ACHN (cell line): ENCODE measurements at regions not wholly inside any gene's neighbourhood (a gene's known extent, or its start where the extent isn't known, plus 50 kb on each side); places are given as distances from the start of the nearest gene placed in this dataset.
"Not testable (repeated sequence)": the region's sequence is repeated elsewhere in the genome, so short reads cannot be mapped to it uniquely, and the experiment has no call there.

Source experiments
- DNase-seq: peaks from one replicate; pipeline ENCODE4 v3.0.0-alpha.2; 2015
- in situ Hi-C: cut with HindIII; loops from 2 replicates; pipeline ENCODE4 v1.10.0; 2017; ENCODE audit warnings: low sequenced_read_pairs, low pct_ligation_motif_present, low pct_unique_long_range_greater_than_20kb

DNA sequence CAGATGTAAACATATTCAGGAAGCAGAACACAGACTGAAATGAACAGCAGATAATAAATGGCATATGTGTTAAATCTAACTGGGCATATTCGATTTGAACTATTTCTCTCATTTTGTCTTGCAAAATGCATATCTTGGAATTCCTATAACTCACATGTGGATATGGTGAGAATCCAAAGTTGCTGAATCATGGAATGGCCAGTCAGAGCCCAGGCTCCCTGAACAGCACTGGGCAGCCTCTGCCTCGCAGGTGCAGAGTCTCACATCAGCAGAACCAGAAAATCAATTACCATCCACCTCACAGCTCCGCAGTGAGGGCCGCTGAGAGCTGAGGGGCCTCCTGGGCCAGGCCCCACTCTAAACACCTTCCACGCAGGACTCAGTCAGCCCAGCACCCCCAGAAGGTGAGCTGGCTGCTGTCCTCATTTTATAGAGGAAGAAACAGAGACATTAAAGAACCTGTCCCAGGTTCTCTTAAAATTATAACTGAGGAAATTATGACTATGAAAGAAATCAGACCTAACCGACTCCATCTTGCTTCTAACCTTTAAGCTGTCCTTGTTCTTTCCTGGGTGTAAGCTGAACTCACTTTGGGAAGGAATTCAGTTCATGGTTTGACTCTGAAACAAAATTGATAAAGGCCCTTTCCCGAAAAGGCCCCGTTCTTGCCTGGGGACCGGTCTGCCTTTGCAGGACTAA, 269.1 kb upstream of the SFSWAP start:
- DNase-seq = no peak
- in situ Hi-C loops = no loop called here

- in situ Hi-C loops = no loop called here
- no peak for DNase-seq
These were observed 268.5 kb upstream of the SFSWAP start for GRCh38 chr12:131442337-131442918.

- DNase-seq = no peak
- in situ Hi-C loops = no loop called here
These were observed 267.6 kb upstream of the SFSWAP start for GRCh38 chr12:131443019-131444000.

DNA sequence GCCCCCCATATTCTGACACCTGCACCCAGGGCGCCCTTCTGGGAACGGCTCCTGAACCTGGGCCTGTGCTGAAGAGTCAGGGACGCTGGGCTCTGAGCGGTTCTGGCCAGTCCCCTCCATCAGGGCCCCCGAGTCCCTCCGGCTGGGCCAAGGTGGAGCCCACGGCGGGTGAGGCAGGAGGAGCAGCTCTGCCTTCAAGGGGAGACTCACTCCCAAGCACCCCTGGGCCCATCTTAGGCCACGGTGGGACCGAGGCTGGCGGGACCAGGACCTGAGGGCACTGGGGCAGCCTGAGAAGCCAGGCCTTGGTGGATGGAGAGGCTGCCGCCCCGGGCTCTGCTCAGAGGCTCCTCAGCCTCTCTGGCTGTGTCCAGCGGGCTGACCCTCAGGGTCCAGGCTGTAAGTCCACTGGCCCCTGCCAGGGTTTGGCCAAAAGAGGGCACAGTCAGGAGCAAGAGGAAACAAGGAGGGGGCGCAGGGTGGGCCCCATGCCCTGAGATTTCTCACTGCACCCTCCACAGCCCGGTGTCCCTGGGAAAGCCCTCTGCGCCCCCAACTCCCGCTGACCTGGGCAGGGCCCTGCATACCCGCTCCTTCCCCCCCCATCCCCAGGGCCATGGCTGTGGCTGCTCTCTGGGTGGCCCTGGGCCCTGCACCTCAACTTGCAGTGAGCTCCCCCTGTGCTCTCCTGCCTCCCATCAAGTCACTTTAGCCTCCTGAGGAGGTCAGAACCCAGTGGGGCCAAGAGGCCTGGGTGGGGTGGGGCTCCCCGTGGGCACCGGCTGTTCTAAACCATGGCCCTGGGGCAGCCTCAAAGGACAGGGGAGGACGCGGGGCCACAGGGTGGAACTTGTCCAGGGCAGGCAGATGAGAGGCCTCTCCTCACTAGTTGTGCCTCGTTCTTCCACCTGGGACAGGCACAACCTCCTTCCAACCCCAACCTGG, 266.4 kb upstream of the SFSWAP start:
- in situ Hi-C loops = no loop called here
- no peak for DNase-seq

DNA sequence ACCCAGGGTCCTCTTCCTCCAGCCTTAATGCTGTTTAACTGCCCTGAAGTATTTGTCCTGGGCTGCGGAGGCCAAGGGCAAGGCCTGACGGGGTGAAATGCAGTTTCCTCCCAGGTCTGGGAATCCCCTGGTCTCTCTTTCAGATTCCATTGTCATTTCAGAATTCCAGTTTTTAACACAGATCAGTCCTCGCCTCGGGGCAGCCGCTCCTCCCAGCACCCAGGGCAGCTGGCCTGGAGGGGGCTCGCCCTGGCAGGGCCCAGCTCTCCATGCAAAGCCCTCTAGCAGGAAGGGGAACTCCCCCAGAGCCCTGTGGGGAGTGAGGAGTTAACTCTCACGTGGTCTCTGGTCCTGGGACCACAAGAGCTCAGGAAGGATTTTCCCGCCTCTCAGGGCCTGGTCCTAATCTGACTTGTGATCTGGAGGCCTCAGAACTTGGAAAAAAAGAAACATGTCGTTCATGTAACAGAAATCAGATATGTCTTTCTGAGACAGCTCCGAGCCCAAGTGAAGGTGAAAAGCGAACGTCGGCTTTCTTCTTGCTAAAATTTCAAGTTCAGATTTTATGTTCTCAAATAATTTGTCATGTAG, 265.6 kb upstream of the SFSWAP start:
- in situ Hi-C loops = no loop called here
- no peak for DNase-seq

DNA sequence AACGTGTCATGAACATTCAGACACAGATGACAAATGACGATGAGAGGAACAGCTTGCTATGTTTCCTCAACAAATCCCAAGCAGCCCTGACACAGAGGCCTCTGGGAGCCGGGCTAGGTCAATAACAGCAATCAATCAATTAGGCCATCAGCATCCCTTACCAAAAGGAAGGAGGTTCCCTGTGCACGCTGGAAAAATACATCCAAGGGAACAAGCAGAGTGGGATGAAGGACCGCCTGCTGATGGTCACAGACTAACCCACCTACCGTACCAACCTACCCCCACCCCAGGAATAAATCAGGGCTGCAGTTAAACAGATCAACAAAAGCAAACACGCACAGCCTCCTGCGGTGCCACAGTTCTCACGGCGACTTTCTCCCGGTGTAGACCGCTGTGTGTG, 265.1 kb upstream of the SFSWAP start:
- no peak for DNase-seq
- in situ Hi-C loops = no loop called here

GRCh38 chr12:131447636-131448035, 263.3 kb upstream of the SFSWAP start:
- DNase-seq, in situ Hi-C loops: not testable (repeated sequence)

- in situ Hi-C loops = no loop called here
- no peak for DNase-seq
These were observed 262.6 kb upstream of the SFSWAP start for GRCh38 chr12:131448254-131448795.

DNA sequence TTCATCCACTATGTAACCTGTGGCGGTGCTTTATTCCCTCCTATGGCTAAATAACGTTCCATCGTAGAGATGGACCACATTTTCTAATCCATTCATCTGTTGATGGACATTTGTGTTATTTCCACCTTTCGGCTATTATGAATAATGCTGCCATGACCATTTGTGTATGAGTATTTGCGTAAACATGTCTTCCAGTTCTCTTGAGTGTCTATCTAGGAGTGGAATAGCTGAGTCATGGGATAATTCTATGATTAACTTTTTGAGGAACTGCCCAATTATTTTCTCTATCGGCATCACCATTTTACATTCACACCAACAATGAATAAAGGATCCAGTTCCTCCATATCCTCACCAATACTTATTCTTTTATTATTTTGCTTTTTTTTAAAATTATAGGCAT, 261.9 kb upstream of the SFSWAP start:
- DNase-seq = no peak
- in situ Hi-C loops = no loop called here

DNA sequence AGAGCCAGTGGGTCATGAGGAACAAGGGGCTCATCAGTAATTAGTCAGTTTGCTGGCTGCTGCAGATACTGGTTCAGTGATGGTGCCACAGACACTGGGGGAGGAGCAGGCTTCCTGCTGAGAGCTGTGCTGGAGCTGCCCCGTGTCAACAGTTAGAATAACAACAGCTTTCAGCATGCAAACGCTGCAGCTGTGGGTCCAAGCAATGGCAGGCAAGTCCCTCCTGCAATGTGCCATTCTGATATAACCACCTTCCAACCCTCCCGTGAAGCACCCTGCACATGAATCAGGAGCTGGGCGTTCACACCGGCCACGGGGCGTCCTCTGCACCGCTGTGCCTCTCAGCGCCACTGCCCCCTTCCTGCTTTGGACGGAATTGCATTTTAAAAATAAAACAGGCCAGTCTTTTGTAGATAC, 258.4 kb upstream of the SFSWAP start:
- peak; percentile 59 for DNase-seq
- in situ Hi-C loops = no loop called here

- peak; percentile 60 for DNase-seq
- in situ Hi-C loops = no loop called here
These were observed 256.3 kb upstream of the SFSWAP start for GRCh38 chr12:131454418-131455217.

GRCh38 chr12:131455218-131455506, 255.7 kb upstream of the SFSWAP start:
- no peak for DNase-seq
- in situ Hi-C loops = no loop called here

- no peak for DNase-seq
- in situ Hi-C loops = no loop called here
These were observed 255.2 kb upstream of the SFSWAP start for GRCh38 chr12:131455581-131456110.

DNA sequence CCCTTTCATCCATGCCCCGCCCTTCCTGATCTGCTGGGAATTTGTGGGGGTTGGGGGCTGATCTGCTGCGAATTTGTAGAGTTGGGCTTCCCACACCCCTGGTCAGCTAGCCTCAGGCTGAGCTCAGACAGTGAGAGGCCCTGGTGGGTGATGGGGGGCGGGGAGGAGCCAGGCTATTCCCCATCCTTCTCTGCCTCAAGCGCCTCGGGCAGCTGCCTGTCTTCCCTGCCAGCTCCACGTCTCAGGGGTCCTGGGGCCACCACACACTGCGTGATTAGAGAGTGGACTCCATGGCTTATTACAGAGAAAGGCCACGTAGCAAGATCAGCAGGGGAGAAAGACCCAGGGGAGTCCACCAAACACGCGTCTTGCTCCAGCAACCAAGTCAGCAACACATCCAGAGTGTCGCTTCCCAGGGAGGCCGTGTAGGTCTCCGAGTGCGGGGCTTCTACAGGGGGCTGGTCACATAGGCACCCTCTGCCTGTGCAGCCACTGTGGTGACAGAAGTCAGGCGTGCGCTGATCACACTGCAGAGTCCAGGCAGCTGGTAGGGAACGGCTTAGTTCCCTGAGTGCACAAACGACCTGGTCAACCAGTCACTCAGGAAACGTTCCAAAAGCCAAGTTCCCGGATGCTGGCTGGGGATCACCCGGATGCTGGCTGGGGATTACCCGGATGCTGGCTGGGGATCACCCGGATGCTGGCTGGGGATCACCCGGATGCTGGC, 254.4 kb upstream of the SFSWAP start:
- in situ Hi-C loops = no loop called here
- no peak for DNase-seq

GRCh38 chr12:131457028-131457310, 253.9 kb upstream of the SFSWAP start:
- in situ Hi-C loops = no loop called here
- DNase-seq = no peak

DNA sequence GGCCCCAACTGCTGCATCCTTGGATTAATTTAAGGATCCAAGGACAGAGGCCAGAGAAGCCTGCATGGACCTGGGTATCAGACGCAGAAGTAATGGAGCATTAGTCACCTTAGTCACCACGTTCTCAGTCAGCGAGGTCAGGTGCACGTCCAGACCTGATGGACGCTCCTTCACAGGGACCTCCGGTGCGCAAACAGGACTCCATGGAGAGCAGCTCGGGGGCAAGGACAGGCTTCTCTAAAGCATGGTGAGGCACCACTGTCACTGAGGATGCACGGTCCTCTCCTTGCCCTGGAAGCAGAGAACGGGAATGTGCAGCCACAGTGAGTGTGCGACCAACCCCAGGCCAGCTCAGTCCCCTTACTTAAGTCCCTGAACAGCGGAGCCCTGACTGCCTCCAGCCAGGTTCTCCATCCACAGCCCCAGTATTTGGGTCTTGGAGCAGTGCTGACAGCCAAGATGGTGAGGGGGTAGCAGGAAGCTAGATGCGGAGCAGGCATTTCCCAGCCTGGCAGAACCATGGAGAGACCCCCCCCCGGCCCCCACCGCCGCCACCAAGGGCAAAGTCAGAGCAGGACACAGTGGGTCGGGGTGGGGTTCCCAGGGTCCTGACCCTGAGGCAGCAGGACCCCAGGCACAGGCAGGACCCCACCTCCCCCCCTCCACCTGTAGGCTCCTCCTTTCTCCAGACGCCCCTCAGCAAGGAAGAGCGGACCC, 253.4 kb upstream of the SFSWAP start:
- DNase-seq = no peak
- in situ Hi-C loops = no loop called here
